Esophagus squamous epithelium (tissue), 5 donors: ENCODE measurements at regions not wholly inside any gene's neighbourhood (a gene's known extent, or its start where the extent isn't known, plus 50 kb on each side); places are given as distances from the start of the nearest gene placed in this dataset.

Experiments used
- DNase-seq: peaks from one replicate; lab custom pipeline; 2025; lab: John Stamatoyannopoulos, UW
- H3K27ac ChIP-seq, 4 donors: fragments of 200-600 bp; sonication (generic); one replicate each; pipeline ENCODE4 v1.5.1; 2016 to 2019; ENCODE audit warnings: mild to moderate bottlenecking in 1 of 4
- H3K27me3 ChIP-seq, 4 donors: fragments of 200-600 bp; sonication (generic); 1 replicate in 3 of 4; 2 replicates in 1 of 4; pipeline versions ENCODE4 v1.5.1 to v1.6.0; 2017 to 2021; ENCODE audit warnings: antibody characterized with exemption in 1 of 4
- H3K36me3 ChIP-seq, 3 donors: fragments of 200-600 bp; sonication (generic); one replicate each; pipeline ENCODE4 v1.5.1; 2016 to 2019
- H3K4me1 ChIP-seq, 3 donors: fragments of 200-600 bp; sonication (generic); one replicate each; pipeline ENCODE4 v1.5.1; 2017 to 2019
- H3K4me3 ChIP-seq, 4 donors: fragments of 200-600 bp; sonication (generic); 1 replicate in 3 of 4; 2 replicates in 1 of 4; pipeline ENCODE4 v1.5.1; 2016 to 2019; ENCODE audit warnings: mild to moderate bottlenecking in 2 of 4, moderate library complexity in 1 of 4
- H3K9me3 ChIP-seq, 3 donors: fragments of 200-600 bp; sonication (generic); one replicate each; pipeline ENCODE4 v1.5.1; 2016 to 2019
- CTCF ChIP-seq, 6 experiments: fragments of 450-650 bp in 4 of 6; fragments of 200-600 bp in 2 of 6; sonication (generic) in 2 of 6; IDR thresholded peaks; one replicate each; pipeline ENCODE4 v1.5.1; 2016 to 2019; ENCODE audit warnings: antibody characterized with exemption in 6 of 6, mild to moderate bottlenecking in 4 of 6, moderate library complexity in 4 of 6
- POLR2A ChIP-seq, 4 donors: fragments of 450-650 bp; IDR thresholded peaks; one replicate each; pipeline ENCODE4 v1.6.1; 2017; ENCODE audit warnings: antibody characterized with exemption in 4 of 4, mild to moderate bottlenecking in 4 of 4, moderate library complexity in 3 of 4
- WGBS, 2 donors: methylation state at CpG; one replicate each; pipeline ENCODE4 v1.1.5; 2018; 5-methylcytosine and 5-hydroxymethylcytosine counted together
- intact Hi-C: fragments of 100-400 bp; cut with DNase I; formaldehyde crosslinking; loops from one replicate; pipeline ENCODE4 v1.15.0; 2022
- donor health status: DM: yes; HTN: yes; CAD: no.

GRCh38 chr12:92489781-92490180, 213.0 kb upstream of the PLEKHG7 start:
- Histone ChIP-seq H3K4me1 (peaks cover 0 to 13% (median 7%) of the 10 kb centered on the region in 3 donors), H3K9me3 (no peaks in the 10 kb centered on the region), H3K4me3 (no peak overlapping the region), H3K36me3 (no peaks in the 10 kb centered on the region), H3K27ac (no peak overlapping the region), H3K27me3 (no peaks in the 10 kb centered on the region)
- TF ChIP-seq POLR2A (IDR thresholded peaks at IDR 0.05) = no peak
- no peak for TF ChIP-seq CTCF (IDR thresholded peaks at IDR 0.05)
- intact Hi-C loops = no loop called here
- 80 to 85% methylated on average over 4 of the region's 4 CpGs for WGBS, 2 donors
- DNase-seq = no peak

GRCh38 chr12:92488735-92489134, 214.1 kb upstream of the PLEKHG7 start:
- no peaks in the 10 kb centered on the region for H3K27me3 ChIP-seq
- no peak for DNase-seq
- H3K36me3 ChIP-seq = no peaks in the 10 kb centered on the region
- H3K9me3 ChIP-seq = no peaks in the 10 kb centered on the region
- no peak overlapping the region for H3K4me3 ChIP-seq
- no peak overlapping the region for H3K27ac ChIP-seq
- H3K4me1 ChIP-seq = peaks cover 0 to 14% (median 7%) of the 10 kb centered on the region in 3 donors
- 70 to 76% methylated on average over 4 of the region's 4 CpGs for WGBS, 2 donors
- intact Hi-C loops = no loop called here
- no peak for TF ChIP-seq POLR2A (IDR thresholded peaks at IDR 0.05)
- no peak for TF ChIP-seq CTCF (IDR thresholded peaks at IDR 0.05)

GRCh38 chr12:92487138-92487485, 215.7 kb upstream of the PLEKHG7 start:
- TF ChIP-seq POLR2A (IDR thresholded peaks at IDR 0.05) (no peak), CTCF (IDR thresholded peaks at IDR 0.05) (no peak)
- H3K27me3 ChIP-seq = no peaks in the 10 kb centered on the region
- H3K9me3 ChIP-seq = no peaks in the 10 kb centered on the region
- H3K27ac ChIP-seq = no peak overlapping the region
- intact Hi-C loops = no loop called here
- peaks cover 0 to 14% (median 7%) of the 10 kb centered on the region in 3 donors for H3K4me1 ChIP-seq
- no peak for DNase-seq
- H3K4me3 ChIP-seq = no peak overlapping the region
- H3K36me3 ChIP-seq = no peaks in the 10 kb centered on the region

GRCh38 chr12:92486443-92487137, 216.2 kb upstream of the PLEKHG7 start:
- no peaks in the 10 kb centered on the region for H3K36me3 ChIP-seq
- 73 to 81% methylated on average over 3 of the region's 3 CpGs for WGBS, 2 donors
- peak overlapping the region in 1 of 4 donors; percentile 31 for H3K27ac ChIP-seq

More at GRCh38 chr12:92486443-92487137, 216.2 kb upstream of the PLEKHG7 start:
- Histone ChIP-seq H3K27me3 (no peaks in the 10 kb centered on the region), H3K4me1 (peaks cover 0 to 14% (median 7%) of the 10 kb centered on the region in 3 donors), H3K9me3 (no peaks in the 10 kb centered on the region), H3K4me3 (no peak overlapping the region)
- intact Hi-C loops = no loop called here
- no peak for DNase-seq
- TF ChIP-seq CTCF (IDR thresholded peaks at IDR 0.05) (no peak), POLR2A (IDR thresholded peaks at IDR 0.05) (no peak)
